PC-9 (cell line): ENCODE measurements at regions not wholly inside any gene's neighbourhood (a gene's known extent, or its start where the extent isn't known, plus 50 kb on each side); places are given as distances from the start of the nearest gene placed in this dataset.

Source experiments
- BruUV-seq: library from RNA; stranded (reverse); fragments of 400-500 nt; replicated peaks from 2 replicates; lab custom pipeline; 2021; lab: Mats Ljungman, UMichigan
- CTCF ChIA-PET: fragments of 300-600 bp; sonication (Branson Sonifier 250); formaldehyde crosslinking; loops from one replicate; lab custom pipeline; 2022; ENCODE audit warnings: antibody characterized with exemption; lab: Charles Lee
- POLR2A ChIA-PET: fragments of 300-600 bp; sonication (Branson Sonifier 250); formaldehyde crosslinking; loops from one replicate; lab custom pipeline; 2022; ENCODE audit warnings: antibody characterized with exemption; ENCODE audit not compliant: unreplicated experiment; lab: Charles Lee
- DNase-seq, 2 experiments: peaks; one replicate each; pipeline versions ENCODE4 v3.0.0 to v3.0.0-alpha.2; 2015 to 2022; ENCODE audit warnings: mixed read lengths in 1 of 2
- H2AFZ ChIP-seq: fragments of 200-600 bp; sonication (generic); 2 replicates; pipeline ENCODE4 v1.8.1; 2017; ENCODE audit warnings: antibody characterized with exemption
- H3F3A ChIP-seq: fragments of 200-600 bp; sonication (generic); 2 replicates; pipeline ENCODE4 v1.8.1; 2017; ENCODE audit warnings: antibody characterized with exemption, mild to moderate bottlenecking, low read depth; ENCODE audit not compliant: insufficient read depth
- H3K27ac ChIP-seq: fragments of 200-600 bp; sonication (generic); 2 replicates; pipeline ENCODE4 v1.6.1; 2016; ENCODE audit warnings: mixed run types
- H3K27me3 ChIP-seq: fragments of 200-600 bp; sonication (generic); 2 replicates; pipeline ENCODE4 v1.6.1; 2016; ENCODE audit warnings: low read depth, mixed run types; ENCODE audit not compliant: insufficient read depth
- H3K36me3 ChIP-seq: fragments of 200-600 bp; sonication (generic); 2 replicates; pipeline ENCODE4 v1.6.1; 2016; ENCODE audit warnings: low read depth, mixed run types
- H3K4me1 ChIP-seq: fragments of 200-600 bp; sonication (generic); replicated peaks from 2 replicates; pipeline ENCODE4 v1.6.1; 2016; ENCODE audit warnings: mixed run types; ENCODE audit not compliant: insufficient read depth
- H3K4me2 ChIP-seq: fragments of 200-600 bp; sonication (generic); 2 replicates; pipeline ENCODE4 v1.6.1; 2017; ENCODE audit warnings: mixed run types
- H3K4me3 ChIP-seq: fragments of 200-600 bp; sonication (generic); 2 replicates; pipeline ENCODE4 v1.6.1; 2016; ENCODE audit warnings: mixed run types
- H3K79me2 ChIP-seq: fragments of 200-600 bp; sonication (generic); 2 replicates; pipeline ENCODE4 v1.6.1; 2017; ENCODE audit warnings: low read depth, mixed run types
- H3K9me2 ChIP-seq: fragments of 200-600 bp; sonication (generic); 2 replicates; pipeline ENCODE4 v1.8.1; 2017; ENCODE audit warnings: mild to moderate bottlenecking; ENCODE audit not compliant: insufficient read depth
- H3K9me3 ChIP-seq: fragments of 200-600 bp; sonication (generic); 2 replicates; pipeline ENCODE4 v1.8.1; 2016; ENCODE audit warnings: low read depth; ENCODE audit not compliant: insufficient read depth
- H4K20me1 ChIP-seq: fragments of 200-600 bp; sonication (generic); 2 replicates; pipeline ENCODE4 v1.8.1; 2017; ENCODE audit not compliant: insufficient read depth
- EZH2 ChIP-seq: fragments of 200-600 bp; sonication (generic); IDR thresholded peaks from 2 replicates; pipeline ENCODE4 v1.8.0; 2017; ENCODE audit warnings: antibody characterized with exemption, low read depth
- intact Hi-C: fragments of 100-400 bp; cut with micrococcal nuclease; formaldehyde crosslinking; loops from one replicate; pipeline ENCODE4 v1.10.0; 2022; ENCODE audit not compliant: unreplicated experiment
- TF ChIP-seq, protein P1 (sequence below): fragments of 200-600 bp; sonication (generic); conservative IDR thresholded peaks from 2 replicates; pipeline ENCODE4 v1.6.1; 2017; ENCODE audit warnings: mixed run types, antibody characterized with exemption, mild to moderate bottlenecking, moderate library complexity

DNA sequence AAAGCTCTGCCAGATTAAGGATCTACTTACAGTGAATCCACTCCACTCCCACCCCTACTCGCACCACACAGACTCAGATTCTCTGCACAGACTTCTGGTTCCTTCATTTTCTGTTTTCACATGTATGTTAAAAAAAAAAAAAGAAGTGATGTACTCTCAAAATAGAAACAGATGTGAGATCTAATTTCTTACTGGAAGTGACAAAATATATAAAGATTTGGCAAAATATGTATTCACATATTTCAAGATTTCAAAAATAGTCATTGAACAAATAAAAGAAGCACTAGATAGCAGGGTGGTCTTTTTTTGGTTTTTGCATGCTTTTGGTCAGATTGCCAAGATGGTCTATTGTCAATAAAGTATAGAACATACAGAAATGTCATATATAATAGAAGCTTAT, 379.2 kb downstream of the TMEM167A start:
- POLR2A ChIA-PET: no interaction called here
- no peak for DNase-seq
- H3K4me3 ChIP-seq: no peak overlapping the region
- no peaks in the 10 kb centered on the region for H3K9me3 ChIP-seq
- no TSS peak for BruUV-seq
- intact Hi-C loops: no loop called here
- no peaks in the 10 kb centered on the region for H3K27me3 ChIP-seq
- TF ChIP-seq, protein P1, sequence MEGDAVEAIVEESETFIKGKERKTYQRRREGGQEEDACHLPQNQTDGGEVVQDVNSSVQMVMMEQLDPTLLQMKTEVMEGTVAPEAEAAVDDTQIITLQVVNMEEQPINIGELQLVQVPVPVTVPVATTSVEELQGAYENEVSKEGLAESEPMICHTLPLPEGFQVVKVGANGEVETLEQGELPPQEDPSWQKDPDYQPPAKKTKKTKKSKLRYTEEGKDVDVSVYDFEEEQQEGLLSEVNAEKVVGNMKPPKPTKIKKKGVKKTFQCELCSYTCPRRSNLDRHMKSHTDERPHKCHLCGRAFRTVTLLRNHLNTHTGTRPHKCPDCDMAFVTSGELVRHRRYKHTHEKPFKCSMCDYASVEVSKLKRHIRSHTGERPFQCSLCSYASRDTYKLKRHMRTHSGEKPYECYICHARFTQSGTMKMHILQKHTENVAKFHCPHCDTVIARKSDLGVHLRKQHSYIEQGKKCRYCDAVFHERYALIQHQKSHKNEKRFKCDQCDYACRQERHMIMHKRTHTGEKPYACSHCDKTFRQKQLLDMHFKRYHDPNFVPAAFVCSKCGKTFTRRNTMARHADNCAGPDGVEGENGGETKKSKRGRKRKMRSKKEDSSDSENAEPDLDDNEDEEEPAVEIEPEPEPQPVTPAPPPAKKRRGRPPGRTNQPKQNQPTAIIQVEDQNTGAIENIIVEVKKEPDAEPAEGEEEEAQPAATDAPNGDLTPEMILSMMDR: no peak
- no peak for TF ChIP-seq EZH2
- no peaks in the 10 kb centered on the region for H3F3A ChIP-seq
- no peaks in the 10 kb centered on the region for H3K9me2 ChIP-seq
- CTCF ChIA-PET: no interaction called here
- H4K20me1 ChIP-seq: no peaks in the 10 kb centered on the region
- no peaks in the 10 kb centered on the region for H3K79me2 ChIP-seq
- H2AFZ ChIP-seq: no peak overlapping the region
- H3K36me3 ChIP-seq: no peaks in the 10 kb centered on the region
- H3K27ac ChIP-seq: no peak overlapping the region
- H3K4me1 ChIP-seq: no peaks in the 10 kb centered on the region
- H3K4me2 ChIP-seq: no peak overlapping the region

DNA sequence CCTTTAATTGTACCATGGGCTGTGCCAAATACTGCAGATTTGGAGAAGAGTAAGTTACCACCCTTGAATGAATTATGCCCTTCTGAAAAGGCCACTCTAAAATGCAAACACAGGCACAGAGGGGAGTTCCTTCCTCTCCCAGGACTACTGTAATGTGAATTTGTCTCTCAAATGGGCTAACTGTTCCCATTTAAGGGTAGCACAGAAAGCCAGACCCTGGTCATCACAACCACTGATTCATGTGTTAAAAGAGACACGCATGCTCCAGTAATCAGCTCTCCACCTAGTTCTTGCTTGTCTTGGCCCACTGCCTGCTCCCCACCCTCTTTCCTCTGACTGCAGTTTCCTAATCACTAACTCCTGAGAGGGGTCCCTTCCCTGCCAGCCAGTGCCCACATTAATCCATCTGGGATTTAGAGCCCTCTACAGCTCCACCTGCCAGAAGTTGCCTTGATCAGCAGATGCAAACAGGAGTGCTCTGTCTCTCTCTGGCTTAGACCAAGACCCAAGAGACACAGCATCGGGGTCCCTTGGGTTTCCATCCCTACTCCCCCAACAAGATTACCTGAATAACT, 382.4 kb downstream of the TMEM167A start:
- no peak overlapping the region for H3K27ac ChIP-seq
- H3K27me3 ChIP-seq: no peaks in the 10 kb centered on the region
- H3K4me1 ChIP-seq: no peaks in the 10 kb centered on the region
- ChIA-PET CTCF (no interaction called here), POLR2A (no interaction called here)
- no peaks in the 10 kb centered on the region for H3K9me2 ChIP-seq
- no peak overlapping the region for H3K4me3 ChIP-seq
- H3K79me2 ChIP-seq: no peaks in the 10 kb centered on the region
- H3K4me2 ChIP-seq: no peak overlapping the region
- intact Hi-C loops: no loop called here
- H4K20me1 ChIP-seq: no peaks in the 10 kb centered on the region
- H2AFZ ChIP-seq: no peak overlapping the region
- H3K36me3 ChIP-seq: no peaks in the 10 kb centered on the region
- H3K9me3 ChIP-seq: no peaks in the 10 kb centered on the region
- BruUV-seq: no TSS peak
- no peaks in the 10 kb centered on the region for H3F3A ChIP-seq
- TF ChIP-seq, protein P1: no peak
- no peak for TF ChIP-seq EZH2
- DNase-seq: no peak

DNA sequence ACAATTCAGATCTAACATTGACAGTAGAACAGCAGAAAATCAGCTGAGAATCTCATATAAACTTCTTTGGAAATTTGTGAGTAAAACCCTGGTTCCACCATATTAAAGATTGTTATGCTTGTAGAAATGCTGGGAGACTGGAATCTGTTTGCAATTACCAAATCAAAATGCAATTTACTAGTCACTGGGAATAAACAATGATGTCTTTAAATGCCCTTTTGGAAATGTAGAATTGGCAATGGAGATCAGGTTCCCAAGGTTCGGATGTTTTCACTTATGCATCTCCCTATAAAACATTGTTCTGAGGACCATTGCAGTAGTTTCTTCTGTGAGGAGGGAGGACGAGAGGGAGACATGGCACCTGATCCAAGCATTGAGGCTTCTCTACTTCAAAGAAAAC, 384.4 kb downstream of the TMEM167A start:
- Histone ChIP-seq H4K20me1 (no peaks in the 10 kb centered on the region), H3F3A (no peaks in the 10 kb centered on the region), H3K9me3 (no peaks in the 10 kb centered on the region), H3K4me1 (no peaks in the 10 kb centered on the region), H2AFZ (no peak overlapping the region), H3K27me3 (no peaks in the 10 kb centered on the region), H3K4me2 (no peak overlapping the region), H3K36me3 (no peaks in the 10 kb centered on the region), H3K27ac (no peak overlapping the region), H3K4me3 (no peak overlapping the region), H3K9me2 (no peaks in the 10 kb centered on the region), H3K79me2 (no peaks in the 10 kb centered on the region)
- no peak for DNase-seq
- TF ChIP-seq, protein P1: no peak
- intact Hi-C loops: no loop called here
- CTCF ChIA-PET: no interaction called here
- no TSS peak for BruUV-seq
- POLR2A ChIA-PET: no interaction called here
